ENCODE measurements at regions not wholly inside any gene's neighbourhood (a gene's known extent, or its start where the extent isn't known, plus 50 kb on each side); places are given as distances from the start of the nearest gene placed in this dataset.

DNA sequence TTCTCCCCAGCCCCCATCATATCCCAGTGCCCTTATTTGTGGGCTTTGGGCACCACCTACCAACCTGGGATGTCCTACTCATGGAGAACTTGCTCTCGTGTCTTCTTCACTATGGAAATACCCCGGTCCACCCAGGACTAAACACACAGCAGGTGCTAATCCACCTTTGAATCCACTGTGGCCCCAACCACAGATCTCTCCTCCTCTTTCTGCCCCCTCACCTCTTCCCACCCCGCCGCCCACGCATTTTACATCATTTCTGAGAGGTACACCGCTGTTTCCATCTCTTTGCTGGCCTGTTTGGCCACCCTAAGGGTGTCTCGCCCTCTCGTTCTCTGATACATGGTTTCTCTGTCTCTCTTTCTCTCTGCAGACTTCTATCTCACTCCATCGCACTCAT, 82.5 kb upstream of the CTNNBL1 start:
- no peaks in the 10 kb centered on the region for H3K36me3 ChIP-seq (ENCODE audit: control insufficient read depth in 2 of 2, extremely low read depth in 1 of 2, insufficient read depth in 2 of 2, low read length in 2 of 2)
- H3K4me1 ChIP-seq (ENCODE audit: control insufficient read depth, extremely low read depth, insufficient read depth, low read length): no peaks in the 10 kb centered on the region
- TF ChIP-seq JUN (IDR thresholded peaks at IDR 0.05; ENCODE audit: borderline replicate concordance, insufficient read depth, insufficient read length, low read depth): no peak
- no peaks in the 10 kb centered on the region for H4K20me1 ChIP-seq (replicated peaks; ENCODE audit: control insufficient read depth, extremely low read depth, insufficient read depth, low read length)
- DNase-seq (ENCODE audit: low read depth, low spot score) (no peak), FAIRE-seq (no peak)
- H3K4me3 ChIP-seq (replicated peaks in 1 of 3; ENCODE audit: insufficient read depth in 1 of 3, low read depth in 1 of 3, low read length in 3 of 3): no peak overlapping the region
- no peak overlapping the region for H3K4me2 ChIP-seq (ENCODE audit: insufficient read depth, low read length)
- no peak overlapping the region for H3K27ac ChIP-seq (ENCODE audit: insufficient read depth, low read depth, low read length)
- H3K27me3 ChIP-seq (ENCODE audit: control insufficient read depth in 2 of 2, insufficient read depth in 2 of 2, low read length in 2 of 2): no peaks in the 10 kb centered on the region
- ChIA-PET POLR2A (no interaction called here), CTCF (no interaction called here)
- BruUV-seq (replicated peaks): no TSS peak
- dilution Hi-C loops (cut with MboI; ENCODE audit: extremely low pct_ligation_motif_present, low sequenced_read_pairs) (no loop called here), intact Hi-C loops (cut with micrococcal nuclease) (no loop called here)
- H3K9me3 ChIP-seq (replicated peaks; ENCODE audit: control insufficient read depth, insufficient read depth, low read length): no peaks in the 10 kb centered on the region
- no peaks in the 10 kb centered on the region for H3K79me2 ChIP-seq (ENCODE audit: control insufficient read depth, insufficient read depth, low read length)
- H2AFZ ChIP-seq (ENCODE audit: low read depth, low read length): no peak overlapping the region
- H3K9ac ChIP-seq (replicated peaks; ENCODE audit: extremely low read depth, insufficient read depth, low read length): no peak overlapping the region
- no peaks in the 10 kb centered on the region for H3K9me1 ChIP-seq (replicated peaks; ENCODE audit: control insufficient read depth, extremely low read depth, insufficient read depth, low read length)

DNA sequence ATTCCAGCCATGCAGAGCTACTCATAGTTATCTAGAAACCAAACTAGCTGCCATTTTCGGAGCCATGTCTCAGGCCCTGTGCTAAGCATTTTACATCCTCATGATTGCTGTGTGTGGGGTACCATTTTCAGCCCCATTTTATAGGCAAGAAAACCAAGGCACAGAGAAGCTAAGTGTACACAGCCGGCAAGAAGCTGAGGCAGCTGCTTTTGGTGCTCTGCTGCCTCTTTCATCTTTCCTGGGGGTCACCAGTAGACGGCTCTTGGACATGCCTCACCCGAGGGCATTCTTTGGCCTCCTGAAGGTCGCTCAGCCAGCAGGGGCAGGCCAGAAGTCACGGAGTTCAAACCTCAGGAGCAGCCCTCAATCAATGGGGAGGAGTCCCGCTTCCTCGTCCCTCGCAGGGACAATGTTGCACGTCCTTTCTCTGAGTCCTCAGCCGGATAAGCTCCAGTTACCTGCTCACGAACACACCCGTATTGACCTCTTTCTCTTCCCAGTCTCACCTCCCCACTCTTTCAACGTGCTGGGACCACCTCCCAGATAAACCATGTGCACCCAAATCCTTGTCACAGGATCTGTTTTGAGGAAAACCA, 82.6 kb upstream of the BLCAP start:
- H3K9me3 ChIP-seq (replicated peaks; ENCODE audit: control insufficient read depth, insufficient read depth, low read length): no peaks in the 10 kb centered on the region
- H3K4me1 ChIP-seq (ENCODE audit: control insufficient read depth, extremely low read depth, insufficient read depth, low read length): no peaks in the 10 kb centered on the region
- CTCF ChIA-PET: interaction anchor here (1.9 kb wide), 1 partner anchor 12 kb away, joined by 4 read pairs; no protein-coding TSS in a partner anchor
- DNase-seq (ENCODE audit: low read depth, low spot score) (no peak), FAIRE-seq (no peak)
- POLR2A ChIA-PET: no interaction called here
- no peaks in the 10 kb centered on the region for H3K9me1 ChIP-seq (replicated peaks; ENCODE audit: control insufficient read depth, extremely low read depth, insufficient read depth, low read length)
- no peaks in the 10 kb centered on the region for H4K20me1 ChIP-seq (replicated peaks; ENCODE audit: control insufficient read depth, extremely low read depth, insufficient read depth, low read length)
- no peak overlapping the region for H3K9ac ChIP-seq (replicated peaks; ENCODE audit: extremely low read depth, insufficient read depth, low read length)
- no peaks in the 10 kb centered on the region for H3K79me2 ChIP-seq (ENCODE audit: control insufficient read depth, insufficient read depth, low read length)
- H3K36me3 ChIP-seq (ENCODE audit: control insufficient read depth in 2 of 2, extremely low read depth in 1 of 2, insufficient read depth in 2 of 2, low read length in 2 of 2): no peaks in the 10 kb centered on the region
- TF ChIP-seq, protein P1, sequence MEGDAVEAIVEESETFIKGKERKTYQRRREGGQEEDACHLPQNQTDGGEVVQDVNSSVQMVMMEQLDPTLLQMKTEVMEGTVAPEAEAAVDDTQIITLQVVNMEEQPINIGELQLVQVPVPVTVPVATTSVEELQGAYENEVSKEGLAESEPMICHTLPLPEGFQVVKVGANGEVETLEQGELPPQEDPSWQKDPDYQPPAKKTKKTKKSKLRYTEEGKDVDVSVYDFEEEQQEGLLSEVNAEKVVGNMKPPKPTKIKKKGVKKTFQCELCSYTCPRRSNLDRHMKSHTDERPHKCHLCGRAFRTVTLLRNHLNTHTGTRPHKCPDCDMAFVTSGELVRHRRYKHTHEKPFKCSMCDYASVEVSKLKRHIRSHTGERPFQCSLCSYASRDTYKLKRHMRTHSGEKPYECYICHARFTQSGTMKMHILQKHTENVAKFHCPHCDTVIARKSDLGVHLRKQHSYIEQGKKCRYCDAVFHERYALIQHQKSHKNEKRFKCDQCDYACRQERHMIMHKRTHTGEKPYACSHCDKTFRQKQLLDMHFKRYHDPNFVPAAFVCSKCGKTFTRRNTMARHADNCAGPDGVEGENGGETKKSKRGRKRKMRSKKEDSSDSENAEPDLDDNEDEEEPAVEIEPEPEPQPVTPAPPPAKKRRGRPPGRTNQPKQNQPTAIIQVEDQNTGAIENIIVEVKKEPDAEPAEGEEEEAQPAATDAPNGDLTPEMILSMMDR (IDR thresholded peaks at IDR 0.05; ENCODE audit: extremely low read depth in 1 of 2, insufficient read depth in 1 of 2, low read depth in 1 of 2, low read length in 2 of 2): no peak
- TF ChIP-seq, protein P2, sequence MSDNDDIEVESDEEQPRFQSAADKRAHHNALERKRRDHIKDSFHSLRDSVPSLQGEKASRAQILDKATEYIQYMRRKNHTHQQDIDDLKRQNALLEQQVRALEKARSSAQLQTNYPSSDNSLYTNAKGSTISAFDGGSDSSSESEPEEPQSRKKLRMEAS (IDR thresholded peaks at IDR 0.05; ENCODE audit: insufficient read depth, insufficient read length): no peak
- no TSS peak for BruUV-seq (replicated peaks)
- H2AFZ ChIP-seq (ENCODE audit: low read depth, low read length): no peak overlapping the region
- peaks cover 0 to 3% of the 10 kb centered on the region in 2 experiments for H3K27me3 ChIP-seq (ENCODE audit: control insufficient read depth in 2 of 2, insufficient read depth in 2 of 2, low read length in 2 of 2)
- intact Hi-C loops (cut with micrococcal nuclease) (no loop called here), dilution Hi-C loops (cut with MboI; ENCODE audit: extremely low pct_ligation_motif_present, low sequenced_read_pairs) (no loop called here)
- no peak overlapping the region for H3K4me3 ChIP-seq (replicated peaks in 1 of 3; ENCODE audit: insufficient read depth in 1 of 3, low read depth in 1 of 3, low read length in 3 of 3)
- H3K4me2 ChIP-seq (ENCODE audit: insufficient read depth, low read length): no peak overlapping the region
- no peak overlapping the region for H3K27ac ChIP-seq (ENCODE audit: insufficient read depth, low read depth, low read length)
